ENCODE measurements at regions not wholly inside any gene's neighbourhood (a gene's known extent, or its start where the extent isn't known, plus 50 kb on each side); places are given as distances from the start of the nearest gene placed in this dataset.

GRCh38 chr12:25824734-25825133 lies 133.7 kb upstream of the RASSF8 start:
- Histone ChIP-seq H3K4me1 (ENCODE audit: insufficient read depth) (no peaks in the 10 kb centered on the region), H3K36me3 (no peaks in the 10 kb centered on the region), H3K27me3 (no peaks in the 10 kb centered on the region), H3K9me3 (no peaks in the 10 kb centered on the region), H3K27ac (no peak overlapping the region), H3K4me3 (no peak overlapping the region)
- TF ChIP-seq EP300 (IDR thresholded peaks at IDR 0.05) (no peak), CTCF (IDR thresholded peaks at IDR 0.05) (no peak), POLR2A (IDR thresholded peaks at IDR 0.05) (no peak)
- WGBS, 3 donors, result 33 to 58% (median 51%) methylated on average over 2 of the region's 2 CpGs
- no peak for DNase-seq
- intact Hi-C loops (cut with DNase I), result no loop called here

GRCh38 chr12:25825446-25825845 lies 133.0 kb upstream of the RASSF8 start:
- Histone ChIP-seq H3K27me3 (no peaks in the 10 kb centered on the region), H3K4me1 (ENCODE audit: insufficient read depth) (no peaks in the 10 kb centered on the region), H3K27ac (no peak overlapping the region), H3K36me3 (no peaks in the 10 kb centered on the region), H3K4me3 (no peak overlapping the region), H3K9me3 (no peaks in the 10 kb centered on the region)
- TF ChIP-seq EP300 (IDR thresholded peaks at IDR 0.05) (no peak), POLR2A (IDR thresholded peaks at IDR 0.05) (no peak), CTCF (IDR thresholded peaks at IDR 0.05) (no peak)
- WGBS, 3 donors, result 82 to 86% (median 85%) methylated on average over 6 of the region's 6 CpGs
- DNase-seq, result no peak
- intact Hi-C loops (cut with DNase I), result no loop called here

GRCh38 chr12:25827141-25827540 lies 131.3 kb upstream of the RASSF8 start:
- Histone ChIP-seq H3K4me1 (ENCODE audit: insufficient read depth) (no peaks in the 10 kb centered on the region), H3K36me3 (no peaks in the 10 kb centered on the region), H3K27ac (no peak overlapping the region), H3K4me3 (no peak overlapping the region), H3K27me3 (no peaks in the 10 kb centered on the region), H3K9me3 (no peaks in the 10 kb centered on the region)
- no peak for DNase-seq
- TF ChIP-seq EP300 (IDR thresholded peaks at IDR 0.05) (no peak), POLR2A (IDR thresholded peaks at IDR 0.05) (no peak), CTCF (IDR thresholded peaks at IDR 0.05) (no peak)
- WGBS, 3 donors, result 93 to 100% (median 98%) methylated on average over 1 of the region's 1 CpG
- intact Hi-C loops (cut with DNase I), result no loop called here

GRCh38 chr12:25827747-25828146 lies 130.7 kb upstream of the RASSF8 start:
- H3K4me3 ChIP-seq, result no peak overlapping the region
- no peaks in the 10 kb centered on the region for H3K36me3 ChIP-seq
- no peak overlapping the region for H3K27ac ChIP-seq
- H3K4me1 ChIP-seq (ENCODE audit: insufficient read depth), result no peaks in the 10 kb centered on the region
- no peak for DNase-seq
- H3K27me3 ChIP-seq, result no peaks in the 10 kb centered on the region
- WGBS, 3 donors, result 6 to 23% (median 11%) methylated on average over 3 of the region's 3 CpGs
- intact Hi-C loops (cut with DNase I), result no loop called here
- TF ChIP-seq POLR2A (IDR thresholded peaks at IDR 0.05), result no peak
- no peak for TF ChIP-seq CTCF (IDR thresholded peaks at IDR 0.05)
- no peak for TF ChIP-seq EP300 (IDR thresholded peaks at IDR 0.05)
- no peaks in the 10 kb centered on the region for H3K9me3 ChIP-seq

GRCh38 chr12:25828188-25828587 lies 130.3 kb upstream of the RASSF8 start:
- DNase-seq, result no peak
- Histone ChIP-seq H3K36me3 (no peaks in the 10 kb centered on the region), H3K27me3 (no peaks in the 10 kb centered on the region), H3K4me1 (ENCODE audit: insufficient read depth) (no peaks in the 10 kb centered on the region), H3K4me3 (no peak overlapping the region), H3K9me3 (no peaks in the 10 kb centered on the region), H3K27ac (no peak overlapping the region)
- intact Hi-C loops (cut with DNase I), result no loop called here
- WGBS, 3 donors, result 7 to 14% (median 8%) methylated on average over 4 of the region's 4 CpGs
- TF ChIP-seq POLR2A (IDR thresholded peaks at IDR 0.05) (no peak), EP300 (IDR thresholded peaks at IDR 0.05) (no peak)
